ENCODE measurements at regions not wholly inside any gene's neighbourhood (a gene's known extent, or its start where the extent isn't known, plus 50 kb on each side); places are given as distances from the start of the nearest gene placed in this dataset.

GRCh38 chrX:101986586-101986985, 54.8 kb upstream of the ZMAT1 start:
- CTCF ChIA-PET, result no interaction called here
- intact Hi-C loops (cut with micrococcal nuclease), result loop anchor here (10.0 kb wide), 1 partner anchor 62 kb away; no protein-coding TSS in a partner anchor

More at GRCh38 chrX:101986586-101986985, 54.8 kb upstream of the ZMAT1 start:
- H2AFZ ChIP-seq (ENCODE audit: low read depth, low read length, poor library complexity, severe bottlenecking), result no peak overlapping the region
- BruUV-seq (replicated peaks), result no TSS peak
- H3K4me2 ChIP-seq (ENCODE audit: low read length), result no peak overlapping the region
- H3K4me3 ChIP-seq (replicated peaks in 1 of 2; ENCODE audit: low read depth in 1 of 2, low read length in 2 of 2), result no peak overlapping the region
- H3K9ac ChIP-seq (ENCODE audit: low read length), result no peak overlapping the region
- no peak for DNase-seq (ENCODE audit: low read depth, low spot score)
- TF ChIP-seq, protein P1, sequence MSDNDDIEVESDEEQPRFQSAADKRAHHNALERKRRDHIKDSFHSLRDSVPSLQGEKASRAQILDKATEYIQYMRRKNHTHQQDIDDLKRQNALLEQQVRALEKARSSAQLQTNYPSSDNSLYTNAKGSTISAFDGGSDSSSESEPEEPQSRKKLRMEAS (IDR thresholded peaks at IDR 0.05), result no peak
- no peak for TF ChIP-seq FOSL1 (IDR thresholded peaks at IDR 0.05; ENCODE audit: low read depth)
- TF ChIP-seq EZH2phosphoT487 (IDR thresholded peaks at IDR 0.05; ENCODE audit: borderline replicate concordance), result no peak
- TF ChIP-seq SIN3A (IDR thresholded peaks at IDR 0.05; ENCODE audit: low read depth), result no peak
- TF ChIP-seq REST (IDR thresholded peaks at IDR 0.05; ENCODE audit: low read depth), result no peak
- no peak for TF ChIP-seq ELF1 (IDR thresholded peaks at IDR 0.05; ENCODE audit: borderline replicate concordance, low read depth)
- TF ChIP-seq SRF (IDR thresholded peaks at IDR 0.05; ENCODE audit: low read depth), result no peak
- TF ChIP-seq ZNF274 (IDR thresholded peaks at IDR 0.05; ENCODE audit: low read depth, low read length), result no peak
- no peak for TF ChIP-seq POLR2A (IDR thresholded peaks at IDR 0.05; ENCODE audit: borderline replicate concordance, extremely low read depth, insufficient read depth, insufficient read length)
- no peak for TF ChIP-seq CEBPB (IDR thresholded peaks at IDR 0.05; ENCODE audit: low read depth)
- TF ChIP-seq, protein P2, sequence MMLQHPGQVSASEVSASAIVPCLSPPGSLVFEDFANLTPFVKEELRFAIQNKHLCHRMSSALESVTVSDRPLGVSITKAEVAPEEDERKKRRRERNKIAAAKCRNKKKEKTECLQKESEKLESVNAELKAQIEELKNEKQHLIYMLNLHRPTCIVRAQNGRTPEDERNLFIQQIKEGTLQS (IDR thresholded peaks at IDR 0.05), result no peak
- no peak for TF ChIP-seq ZBTB33 (IDR thresholded peaks at IDR 0.05; ENCODE audit: extremely low read depth, insufficient replicate concordance, low read length)
- TF ChIP-seq JUND (IDR thresholded peaks at IDR 0.05), result no peak
- no peak for TF ChIP-seq RAD21 (IDR thresholded peaks at IDR 0.05; ENCODE audit: low read depth)
- no peak for TF ChIP-seq EZH2 (IDR thresholded peaks at IDR 0.05)
- TF ChIP-seq CTCF (IDR thresholded peaks at IDR 0.05 in 2 of 3, conservative IDR thresholded peaks at IDR 0.05 in 1 of 3; ENCODE audit: borderline replicate concordance in 1 of 3, insufficient read depth in 1 of 3, low read depth in 2 of 3, low read length in 2 of 3), result no peak
- TF ChIP-seq POLR2AphosphoS5 (IDR thresholded peaks at IDR 0.05; ENCODE audit: low read depth, low read length), result no peak
- POLR2A ChIA-PET, result no interaction called here
- no peaks in the 10 kb centered on the region for H3K9me2 ChIP-seq (ENCODE audit: insufficient read depth)
- no peaks in the 10 kb centered on the region for H3K79me2 ChIP-seq (ENCODE audit: insufficient read depth, low read length)
- ATAC-seq, result no peak
- no peaks in the 10 kb centered on the region for H3K36me3 ChIP-seq (ENCODE audit: control insufficient read depth in 1 of 2, insufficient read depth in 2 of 2, low read length in 2 of 2)
- no peaks in the 10 kb centered on the region for H3K27me3 ChIP-seq (ENCODE audit: insufficient read depth, low read length)
- no peaks in the 10 kb centered on the region for H4K20me1 ChIP-seq (ENCODE audit: insufficient read depth)
- no peaks in the 10 kb centered on the region for H3K9me3 ChIP-seq (ENCODE audit: control insufficient read depth in 1 of 2, insufficient read depth in 1 of 2, low read depth in 1 of 2, low read length in 2 of 2)
- no peaks in the 10 kb centered on the region for H3K4me1 ChIP-seq (ENCODE audit: control insufficient read depth in 1 of 2, insufficient read depth in 2 of 2, low read length in 2 of 2)
- RAD21 ChIA-PET (ENCODE audit: low non-redundant PET in 1 of 2, low total read pairs in 2 of 2, uncharacterized antibody in 2 of 2, unreplicated experiment in 2 of 2), result no interaction called here
- H3K27ac ChIP-seq (ENCODE audit: low read depth, low read length), result no peak overlapping the region
